GM23338 (cell line): ENCODE measurements at regions not wholly inside any gene's neighbourhood (a gene's known extent, or its start where the extent isn't known, plus 50 kb on each side); places are given as distances from the start of the nearest gene placed in this dataset.

Experiments
- ATAC-seq: fragments of 200-7000 bp; cut with Tn5 transposase; 3 replicates; pipeline ENCODE4 v1.9.1; 2020
- DNase-seq: peaks from one replicate; pipeline ENCODE4 v3.0.0-alpha.2; 2015; ENCODE audit warnings: low spot score
- H2AFZ ChIP-seq: fragments of 200-600 bp; sonication (generic); 2 replicates; pipeline ENCODE4 v1.8.0; 2016; ENCODE audit warnings: antibody characterized with exemption, mild to moderate bottlenecking, moderate library complexity
- H3F3A ChIP-seq: fragments of 200-600 bp; sonication (generic); replicated peaks from 2 replicates; pipeline ENCODE4 v1.8.0; 2017; ENCODE audit warnings: antibody characterized with exemption, mixed run types, low read depth
- H3K27ac ChIP-seq: fragments of 200-600 bp; sonication (generic); 2 replicates; pipeline ENCODE4 v1.6.1; 2016; ENCODE audit warnings: low read depth
- H3K27me3 ChIP-seq: fragments of 200-600 bp; sonication (generic); 2 replicates; pipeline ENCODE4 v1.8.0; 2016; ENCODE audit warnings: mild to moderate bottlenecking, mixed run types, moderate library complexity; ENCODE audit not compliant: insufficient read depth
- H3K36me3 ChIP-seq: fragments of 200-600 bp; sonication (generic); 2 replicates; pipeline ENCODE4 v1.8.0; 2016; ENCODE audit warnings: mild to moderate bottlenecking; ENCODE audit not compliant: insufficient read depth
- H3K4me1 ChIP-seq: fragments of 200-600 bp; sonication (generic); 2 replicates; pipeline ENCODE4 v1.8.0; 2016; ENCODE audit warnings: mild to moderate bottlenecking, moderate library complexity; ENCODE audit not compliant: insufficient read depth
- H3K4me2 ChIP-seq: fragments of 200-600 bp; sonication (generic); 2 replicates; pipeline ENCODE4 v1.7.1; 2017; ENCODE audit warnings: mixed run types
- H3K4me3 ChIP-seq: fragments of 200-600 bp; sonication (generic); 2 replicates; pipeline ENCODE4 v1.6.1; 2016; ENCODE audit warnings: mixed run types
- H3K79me2 ChIP-seq: fragments of 200-600 bp; sonication (generic); replicated peaks from 2 replicates; pipeline ENCODE4 v1.8.0; 2017; ENCODE audit warnings: mild to moderate bottlenecking; ENCODE audit not compliant: insufficient read depth
- H3K9me2 ChIP-seq: fragments of 200-600 bp; sonication (generic); 2 replicates; pipeline ENCODE4 v1.8.0; 2017; ENCODE audit not compliant: insufficient read depth
- H4K20me1 ChIP-seq: fragments of 200-600 bp; sonication (generic); replicated peaks from 2 replicates; pipeline ENCODE4 v1.8.0; 2017; ENCODE audit warnings: mild to moderate bottlenecking; ENCODE audit not compliant: insufficient read depth
- H3K27ac Mint-ChIP-seq: 2 replicates; pipeline ENCODE4 v1.8.0; 2020; ENCODE audit warnings: inconsistent platforms, mild to moderate bottlenecking, moderate library complexity, mixed read lengths
- H3K27me3 Mint-ChIP-seq: 3 replicates; pipeline ENCODE4 v1.8.0; 2022; ENCODE audit warnings: low read depth, mild to moderate bottlenecking, moderate library complexity, mixed read lengths, inconsistent platforms; ENCODE audit not compliant: insufficient read depth, poor library complexity
- H3K36me3 Mint-ChIP-seq: 3 replicates; pipeline ENCODE4 v1.8.0; 2021; ENCODE audit warnings: low read depth, mild to moderate bottlenecking, inconsistent platforms, moderate library complexity, mixed read lengths
- H3K4me1 Mint-ChIP-seq: 3 replicates; pipeline ENCODE4 v1.8.0; 2020; ENCODE audit warnings: mild to moderate bottlenecking, inconsistent platforms, mixed read lengths
- H3K4me3 Mint-ChIP-seq: 3 replicates; pipeline ENCODE4 v1.8.0; 2021; ENCODE audit warnings: moderate library complexity, mild to moderate bottlenecking, inconsistent platforms, mixed read lengths
- H3K9me3 Mint-ChIP-seq: 3 replicates; pipeline ENCODE4 v1.8.0; 2020; ENCODE audit warnings: moderate library complexity, mild to moderate bottlenecking, inconsistent platforms, mixed read lengths
- CREB1 ChIP-seq: fragments of 250-450 bp; sonication (Bioruptor Pico); IDR thresholded peaks from 2 replicates; pipeline ENCODE4 v1.5.0; 2020; ENCODE audit warnings: low read depth, mild to moderate bottlenecking, moderate library complexity
- EZH2 ChIP-seq: fragments of 200-600 bp; sonication (generic); IDR thresholded peaks from one replicate; pipeline ENCODE4 v1.8.0; 2017; ENCODE audit warnings: antibody characterized with exemption, mild to moderate bottlenecking, low read depth; ENCODE audit not compliant: unreplicated experiment
- EZH2phosphoT487 ChIP-seq: fragments of 200-600 bp; sonication (generic); IDR thresholded peaks from one replicate; pipeline ENCODE4 v1.8.1; 2018; ENCODE audit warnings: antibody characterized with exemption; ENCODE audit not compliant: unreplicated experiment
- JUNB ChIP-seq: IDR thresholded peaks from one replicate; pipeline ENCODE4 v1.6.1; 2016; ENCODE audit warnings: antibody characterized with exemption; ENCODE audit not compliant: unreplicated experiment
- NANOG ChIP-seq: IDR thresholded peaks from 2 replicates; pipeline ENCODE4 v1.6.1; 2016; ENCODE audit warnings: antibody characterized with exemption, borderline replicate concordance
- POLR2AphosphoS5 ChIP-seq: IDR thresholded peaks from 2 replicates; pipeline ENCODE4 v1.6.1; 2016; ENCODE audit warnings: antibody characterized with exemption, low read depth
- STAT1 ChIP-seq: IDR thresholded peaks from one replicate; pipeline ENCODE4 v1.6.1; 2016; ENCODE audit warnings: antibody characterized with exemption; ENCODE audit not compliant: unreplicated experiment
- ZNF114 ChIP-seq: fragments of 250-450 bp; sonication (Bioruptor Pico); IDR thresholded peaks from 2 replicates; pipeline ENCODE4 v1.5.0; 2020; ENCODE audit warnings: mild to moderate bottlenecking, moderate library complexity
- ZNF331 ChIP-seq: fragments of 250-450 bp; sonication (Bioruptor Pico); IDR thresholded peaks from 2 replicates; pipeline ENCODE4 v1.5.0; 2020; ENCODE audit warnings: low read depth, mild to moderate bottlenecking, moderate library complexity
- TF ChIP-seq, protein P1 (sequence below): fragments of 250-450 bp; sonication (Bioruptor Pico); IDR thresholded peaks from 2 replicates; pipeline ENCODE4 v1.5.0; 2020; ENCODE audit warnings: mild to moderate bottlenecking, moderate library complexity
- TF ChIP-seq, protein P2 (sequence below): IDR thresholded peaks from 2 replicates; pipeline ENCODE4 v1.6.1; 2016; ENCODE audit warnings: antibody characterized with exemption
- TF ChIP-seq, protein P3 (sequence below), 2 experiments: fragments of 200-600 bp in 1 of 2; sonication (generic) in 1 of 2; conservative IDR thresholded peaks; 2 replicates each; pipeline versions ENCODE4 v1.5.1 to v1.6.1; 2016 to 2017; ENCODE audit warnings: antibody characterized with exemption in 2 of 2, low read depth in 2 of 2, mild to moderate bottlenecking in 2 of 2, moderate library complexity in 1 of 2
- TF ChIP-seq, protein P4 (sequence below): IDR thresholded peaks from one replicate; pipeline ENCODE4 v1.6.1; 2018; ENCODE audit warnings: antibody characterized with exemption; ENCODE audit not compliant: unreplicated experiment

DNA sequence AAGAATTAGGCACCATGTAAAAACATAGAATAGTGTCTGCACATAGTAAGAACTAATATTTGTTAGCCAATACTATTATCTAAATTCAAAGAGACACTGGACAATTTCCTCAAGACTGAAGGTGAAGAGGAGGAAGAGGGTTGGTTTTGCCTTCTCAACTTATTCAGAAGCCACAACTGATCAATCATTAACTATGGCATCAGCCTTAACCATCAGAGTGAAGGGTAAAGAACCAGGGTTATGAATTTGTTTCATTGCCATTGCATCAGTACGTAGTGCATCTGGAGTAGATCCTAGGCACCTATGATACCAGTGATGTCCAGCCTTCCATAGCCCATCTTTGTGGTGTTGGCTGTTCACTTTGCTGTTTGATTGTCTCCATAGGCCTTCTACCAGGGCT, 421.7 kb upstream of the DEPDC1 start:
- no peaks in the 10 kb centered on the region for H3K9me2 ChIP-seq
- TF ChIP-seq ZNF114 (CRISPR knock-in tag) (no peak), EZH2 (no peak), EZH2phosphoT487 (no peak), CREB1 (CRISPR knock-in tag) (no peak), JUNB (no peak), STAT1 (no peak), ZNF331 (CRISPR knock-in tag) (no peak), NANOG (no peak), POLR2AphosphoS5 (no peak)
- TF ChIP-seq, protein P1, sequence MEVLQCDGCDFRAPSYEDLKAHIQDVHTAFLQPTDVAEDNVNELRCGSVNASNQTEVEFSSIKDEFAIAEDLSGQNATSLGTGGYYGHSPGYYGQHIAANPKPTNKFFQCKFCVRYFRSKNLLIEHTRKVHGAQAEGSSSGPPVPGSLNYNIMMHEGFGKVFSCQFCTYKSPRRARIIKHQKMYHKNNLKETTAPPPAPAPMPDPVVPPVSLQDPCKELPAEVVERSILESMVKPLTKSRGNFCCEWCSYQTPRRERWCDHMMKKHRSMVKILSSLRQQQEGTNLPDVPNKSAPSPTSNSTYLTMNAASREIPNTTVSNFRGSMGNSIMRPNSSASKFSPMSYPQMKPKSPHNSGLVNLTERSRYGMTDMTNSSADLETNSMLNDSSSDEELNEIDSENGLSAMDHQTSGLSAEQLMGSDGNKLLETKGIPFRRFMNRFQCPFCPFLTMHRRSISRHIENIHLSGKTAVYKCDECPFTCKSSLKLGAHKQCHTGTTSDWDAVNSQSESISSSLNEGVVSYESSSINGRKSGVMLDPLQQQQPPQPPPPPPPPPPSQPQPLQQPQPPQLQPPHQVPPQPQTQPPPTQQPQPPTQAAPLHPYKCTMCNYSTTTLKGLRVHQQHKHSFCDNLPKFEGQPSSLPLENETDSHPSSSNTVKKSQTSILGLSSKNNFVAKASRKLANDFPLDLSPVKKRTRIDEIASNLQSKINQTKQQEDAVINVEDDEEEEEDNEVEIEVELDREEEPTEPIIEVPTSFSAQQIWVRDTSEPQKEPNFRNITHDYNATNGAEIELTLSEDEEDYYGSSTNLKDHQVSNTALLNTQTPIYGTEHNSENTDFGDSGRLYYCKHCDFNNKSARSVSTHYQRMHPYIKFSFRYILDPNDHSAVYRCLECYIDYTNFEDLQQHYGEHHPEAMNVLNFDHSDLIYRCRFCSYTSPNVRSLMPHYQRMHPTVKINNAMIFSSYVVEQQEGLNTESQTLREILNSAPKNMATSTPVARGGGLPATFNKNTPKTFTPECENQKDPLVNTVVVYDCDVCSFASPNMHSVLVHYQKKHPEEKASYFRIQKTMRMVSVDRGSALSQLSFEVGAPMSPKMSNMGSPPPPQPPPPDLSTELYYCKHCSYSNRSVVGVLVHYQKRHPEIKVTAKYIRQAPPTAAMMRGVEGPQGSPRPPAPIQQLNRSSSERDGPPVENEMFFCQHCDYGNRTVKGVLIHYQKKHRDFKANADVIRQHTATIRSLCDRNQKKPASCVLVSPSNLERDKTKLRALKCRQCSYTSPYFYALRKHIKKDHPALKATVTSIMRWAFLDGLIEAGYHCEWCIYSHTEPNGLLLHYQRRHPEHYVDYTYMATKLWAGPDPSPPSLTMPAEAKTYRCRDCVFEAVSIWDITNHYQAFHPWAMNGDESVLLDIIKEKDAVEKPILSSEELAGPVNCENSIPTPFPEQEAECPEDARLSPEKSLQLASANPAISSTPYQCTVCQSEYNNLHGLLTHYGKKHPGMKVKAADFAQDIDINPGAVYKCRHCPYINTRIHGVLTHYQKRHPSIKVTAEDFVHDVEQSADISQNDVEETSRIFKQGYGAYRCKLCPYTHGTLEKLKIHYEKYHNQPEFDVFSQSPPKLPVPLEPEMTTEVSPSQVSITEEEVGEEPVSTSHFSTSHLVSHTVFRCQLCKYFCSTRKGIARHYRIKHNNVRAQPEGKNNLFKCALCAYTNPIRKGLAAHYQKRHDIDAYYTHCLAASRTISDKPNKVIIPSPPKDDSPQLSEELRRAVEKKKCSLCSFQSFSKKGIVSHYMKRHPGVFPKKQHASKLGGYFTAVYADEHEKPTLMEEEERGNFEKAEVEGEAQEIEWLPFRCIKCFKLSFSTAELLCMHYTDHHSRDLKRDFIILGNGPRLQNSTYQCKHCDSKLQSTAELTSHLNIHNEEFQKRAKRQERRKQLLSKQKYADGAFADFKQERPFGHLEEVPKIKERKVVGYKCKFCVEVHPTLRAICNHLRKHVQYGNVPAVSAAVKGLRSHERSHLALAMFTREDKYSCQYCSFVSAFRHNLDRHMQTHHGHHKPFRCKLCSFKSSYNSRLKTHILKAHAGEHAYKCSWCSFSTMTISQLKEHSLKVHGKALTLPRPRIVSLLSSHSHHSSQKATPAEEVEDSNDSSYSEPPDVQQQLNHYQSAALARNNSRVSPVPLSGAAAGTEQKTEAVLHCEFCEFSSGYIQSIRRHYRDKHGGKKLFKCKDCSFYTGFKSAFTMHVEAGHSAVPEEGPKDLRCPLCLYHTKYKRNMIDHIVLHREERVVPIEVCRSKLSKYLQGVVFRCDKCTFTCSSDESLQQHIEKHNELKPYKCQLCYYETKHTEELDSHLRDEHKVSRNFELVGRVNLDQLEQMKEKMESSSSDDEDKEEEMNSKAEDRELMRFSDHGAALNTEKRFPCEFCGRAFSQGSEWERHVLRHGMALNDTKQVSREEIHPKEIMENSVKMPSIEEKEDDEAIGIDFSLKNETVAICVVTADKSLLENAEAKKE, result no peak
- TF ChIP-seq, protein P2, sequence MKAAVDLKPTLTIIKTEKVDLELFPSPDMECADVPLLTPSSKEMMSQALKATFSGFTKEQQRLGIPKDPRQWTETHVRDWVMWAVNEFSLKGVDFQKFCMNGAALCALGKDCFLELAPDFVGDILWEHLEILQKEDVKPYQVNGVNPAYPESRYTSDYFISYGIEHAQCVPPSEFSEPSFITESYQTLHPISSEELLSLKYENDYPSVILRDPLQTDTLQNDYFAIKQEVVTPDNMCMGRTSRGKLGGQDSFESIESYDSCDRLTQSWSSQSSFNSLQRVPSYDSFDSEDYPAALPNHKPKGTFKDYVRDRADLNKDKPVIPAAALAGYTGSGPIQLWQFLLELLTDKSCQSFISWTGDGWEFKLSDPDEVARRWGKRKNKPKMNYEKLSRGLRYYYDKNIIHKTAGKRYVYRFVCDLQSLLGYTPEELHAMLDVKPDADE, result no peak
- TF ChIP-seq, protein P3, sequence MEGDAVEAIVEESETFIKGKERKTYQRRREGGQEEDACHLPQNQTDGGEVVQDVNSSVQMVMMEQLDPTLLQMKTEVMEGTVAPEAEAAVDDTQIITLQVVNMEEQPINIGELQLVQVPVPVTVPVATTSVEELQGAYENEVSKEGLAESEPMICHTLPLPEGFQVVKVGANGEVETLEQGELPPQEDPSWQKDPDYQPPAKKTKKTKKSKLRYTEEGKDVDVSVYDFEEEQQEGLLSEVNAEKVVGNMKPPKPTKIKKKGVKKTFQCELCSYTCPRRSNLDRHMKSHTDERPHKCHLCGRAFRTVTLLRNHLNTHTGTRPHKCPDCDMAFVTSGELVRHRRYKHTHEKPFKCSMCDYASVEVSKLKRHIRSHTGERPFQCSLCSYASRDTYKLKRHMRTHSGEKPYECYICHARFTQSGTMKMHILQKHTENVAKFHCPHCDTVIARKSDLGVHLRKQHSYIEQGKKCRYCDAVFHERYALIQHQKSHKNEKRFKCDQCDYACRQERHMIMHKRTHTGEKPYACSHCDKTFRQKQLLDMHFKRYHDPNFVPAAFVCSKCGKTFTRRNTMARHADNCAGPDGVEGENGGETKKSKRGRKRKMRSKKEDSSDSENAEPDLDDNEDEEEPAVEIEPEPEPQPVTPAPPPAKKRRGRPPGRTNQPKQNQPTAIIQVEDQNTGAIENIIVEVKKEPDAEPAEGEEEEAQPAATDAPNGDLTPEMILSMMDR (conservative IDR thresholded peaks at IDR 0.05; ENCODE audit: low read depth in 2 of 2), result no peak
- TF ChIP-seq, protein P4, sequence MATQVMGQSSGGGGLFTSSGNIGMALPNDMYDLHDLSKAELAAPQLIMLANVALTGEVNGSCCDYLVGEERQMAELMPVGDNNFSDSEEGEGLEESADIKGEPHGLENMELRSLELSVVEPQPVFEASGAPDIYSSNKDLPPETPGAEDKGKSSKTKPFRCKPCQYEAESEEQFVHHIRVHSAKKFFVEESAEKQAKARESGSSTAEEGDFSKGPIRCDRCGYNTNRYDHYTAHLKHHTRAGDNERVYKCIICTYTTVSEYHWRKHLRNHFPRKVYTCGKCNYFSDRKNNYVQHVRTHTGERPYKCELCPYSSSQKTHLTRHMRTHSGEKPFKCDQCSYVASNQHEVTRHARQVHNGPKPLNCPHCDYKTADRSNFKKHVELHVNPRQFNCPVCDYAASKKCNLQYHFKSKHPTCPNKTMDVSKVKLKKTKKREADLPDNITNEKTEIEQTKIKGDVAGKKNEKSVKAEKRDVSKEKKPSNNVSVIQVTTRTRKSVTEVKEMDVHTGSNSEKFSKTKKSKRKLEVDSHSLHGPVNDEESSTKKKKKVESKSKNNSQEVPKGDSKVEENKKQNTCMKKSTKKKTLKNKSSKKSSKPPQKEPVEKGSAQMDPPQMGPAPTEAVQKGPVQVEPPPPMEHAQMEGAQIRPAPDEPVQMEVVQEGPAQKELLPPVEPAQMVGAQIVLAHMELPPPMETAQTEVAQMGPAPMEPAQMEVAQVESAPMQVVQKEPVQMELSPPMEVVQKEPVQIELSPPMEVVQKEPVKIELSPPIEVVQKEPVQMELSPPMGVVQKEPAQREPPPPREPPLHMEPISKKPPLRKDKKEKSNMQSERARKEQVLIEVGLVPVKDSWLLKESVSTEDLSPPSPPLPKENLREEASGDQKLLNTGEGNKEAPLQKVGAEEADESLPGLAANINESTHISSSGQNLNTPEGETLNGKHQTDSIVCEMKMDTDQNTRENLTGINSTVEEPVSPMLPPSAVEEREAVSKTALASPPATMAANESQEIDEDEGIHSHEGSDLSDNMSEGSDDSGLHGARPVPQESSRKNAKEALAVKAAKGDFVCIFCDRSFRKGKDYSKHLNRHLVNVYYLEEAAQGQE, result no peak
- Mint-ChIP-seq H3K4me3 (no peak overlapping the region), H3K36me3 (peaks cover 3% of the 10 kb centered on the region; the same call in 1 of the 3 replicates), H3K27ac (no peak overlapping the region), H3K9me3 (peaks cover 4% of the 10 kb centered on the region; the same call in 1 of the 3 replicates), H3K4me1 (peaks cover 7% of the 10 kb centered on the region; the same call in 2 of the 3 replicates), H3K27me3 (no peaks in the 10 kb centered on the region)
- H3K36me3 ChIP-seq, result no peaks in the 10 kb centered on the region
- no peaks in the 10 kb centered on the region for H3F3A ChIP-seq
- H3K27me3 ChIP-seq, result no peaks in the 10 kb centered on the region
- no peak overlapping the region for H3K27ac ChIP-seq
- 0 out of 2 replicates have a peak, but pooled peaks cover 5% of the 10 kb centered on the region for H3K4me1 ChIP-seq
- DNase-seq, result no peak
- H3K4me3 ChIP-seq, result no peak overlapping the region
- H3K4me2 ChIP-seq, result no peak overlapping the region
- no peak overlapping the region for H2AFZ ChIP-seq
- no peaks in the 10 kb centered on the region for H4K20me1 ChIP-seq
- no peak for ATAC-seq
- no peaks in the 10 kb centered on the region for H3K79me2 ChIP-seq
